ENCODE measurements at regions not wholly inside any gene's neighbourhood (a gene's known extent, or its start where the extent isn't known, plus 50 kb on each side); places are given as distances from the start of the nearest gene placed in this dataset.

- DNase-seq (ENCODE audit: extremely low read depth in 1 of 4, low spot score in 3 of 4) = no peak
- Histone ChIP-seq H3K36me3 (ENCODE audit: control insufficient read depth, insufficient read depth, low read length) (no peaks in the 10 kb centered on the region), H4K20me1 (replicated peaks; ENCODE audit: control insufficient read depth, insufficient read depth, low read length) (no peaks in the 10 kb centered on the region), H3K4me2 (ENCODE audit: insufficient read depth, low read length) (no peak overlapping the region), H3K9ac (ENCODE audit: insufficient read depth in 1 of 2, low read depth in 2 of 2, low read length in 2 of 2) (no peak overlapping the region), H3K27ac (ENCODE audit: extremely low read depth, low read depth, low read length) (no peak overlapping the region), H3K9me1 (ENCODE audit: control insufficient read depth, insufficient read depth, low read length) (no peaks in the 10 kb centered on the region), H3K4me3 (no peak overlapping the region), H2AFZ (ENCODE audit: low read depth, low read length) (no peak overlapping the region), H3K9me3 (replicated peaks; ENCODE audit: control insufficient read depth, insufficient read depth, low read depth, low read length) (no peaks in the 10 kb centered on the region), H3K27me3 (ENCODE audit: control insufficient read depth in 2 of 2, insufficient read depth in 2 of 2, low read length in 2 of 2) (no peaks in the 10 kb centered on the region), H3K4me1 (replicated peaks in 1 of 2; ENCODE audit: control insufficient read depth in 2 of 2, insufficient read depth in 2 of 2, low read length in 2 of 2) (no peaks in the 10 kb centered on the region), H3K79me2 (ENCODE audit: control insufficient read depth, insufficient read depth, low read length) (no peaks in the 10 kb centered on the region)
- in situ Hi-C loops (cut with MboI) = no loop called here
- ChIA-PET POLR2A (interaction anchor here (0.6 kb wide), 1 partner anchor 260 kb away, joined by 3 read pairs; no protein-coding TSS in a partner anchor), CTCF (ENCODE audit: low intra/inter-chr PET ratio) (no interaction called here)
- no peak for TF ChIP-seq MEIS2 (IDR thresholded peaks at IDR 0.05; ENCODE audit: partially characterized antibody)
- no peak for TF ChIP-seq HDAC8 (tag; IDR thresholded peaks at IDR 0.05)
- peak; percentile 85; the same call in 1 of the 2 replicates for TF ChIP-seq ZNF224 (CRISPR knock-in tag; IDR thresholded peaks at IDR 0.05)
- no peak for TF ChIP-seq RHOXF2B (CRISPR knock-in tag; conservative IDR thresholded peaks at IDR 0.05)
- no peak for FAIRE-seq
- BruUV-seq (replicated peaks) = no TSS peak
- intact Hi-C loops (cut with micrococcal nuclease) = no loop called here
- ATAC-seq = no peak
- 0% methylated on average over 3 of the region's 3 CpGs for WGBS (ENCODE audit: insufficient coverage, low coverage, missing lambda C conversion rate)
These were observed 304.8 kb downstream of the LRATD1 start for GRCh38 chr2:14937336-14937735.

GRCh38 chr2:14941151-14941631 lies 308.7 kb downstream of the LRATD1 start:
- no peak overlapping the region for H3K27ac ChIP-seq (ENCODE audit: extremely low read depth, low read depth, low read length)
- ChIA-PET POLR2A (no interaction called here), CTCF (ENCODE audit: low intra/inter-chr PET ratio) (no interaction called here)
- intact Hi-C loops (cut with micrococcal nuclease) (loop anchor here (10.0 kb wide), 1 partner anchor 1896 kb away; no protein-coding TSS in a partner anchor), in situ Hi-C loops (cut with MboI) (no loop called here)
- H4K20me1 ChIP-seq (replicated peaks; ENCODE audit: control insufficient read depth, insufficient read depth, low read length) = no peaks in the 10 kb centered on the region
- H3K4me2 ChIP-seq (ENCODE audit: insufficient read depth, low read length) = no peak overlapping the region
- H3K79me2 ChIP-seq (ENCODE audit: control insufficient read depth, insufficient read depth, low read length) = no peaks in the 10 kb centered on the region
- DNase-seq (ENCODE audit: extremely low read depth in 1 of 4, low spot score in 3 of 4) = no peak
- H3K27me3 ChIP-seq (ENCODE audit: control insufficient read depth in 2 of 2, insufficient read depth in 2 of 2, low read length in 2 of 2) = no peaks in the 10 kb centered on the region
- 0% methylated on average over 4 of the region's 4 CpGs for WGBS (ENCODE audit: insufficient coverage, low coverage, missing lambda C conversion rate)
- no peaks in the 10 kb centered on the region for H3K36me3 ChIP-seq (ENCODE audit: control insufficient read depth, insufficient read depth, low read length)
- no peak for ATAC-seq
- H3K9me3 ChIP-seq (replicated peaks; ENCODE audit: control insufficient read depth, insufficient read depth, low read depth, low read length) = no peaks in the 10 kb centered on the region
- BruUV-seq (replicated peaks) = no TSS peak
- no peak overlapping the region for H2AFZ ChIP-seq (ENCODE audit: low read depth, low read length)
- FAIRE-seq = no peak
- H3K4me3 ChIP-seq = no peak overlapping the region
- no peak overlapping the region for H3K9ac ChIP-seq (ENCODE audit: insufficient read depth in 1 of 2, low read depth in 2 of 2, low read length in 2 of 2)
- no peaks in the 10 kb centered on the region for H3K9me1 ChIP-seq (ENCODE audit: control insufficient read depth, insufficient read depth, low read length)
- no peaks in the 10 kb centered on the region for H3K4me1 ChIP-seq (replicated peaks in 1 of 2; ENCODE audit: control insufficient read depth in 2 of 2, insufficient read depth in 2 of 2, low read length in 2 of 2)
- TF ChIP-seq, protein P1, sequence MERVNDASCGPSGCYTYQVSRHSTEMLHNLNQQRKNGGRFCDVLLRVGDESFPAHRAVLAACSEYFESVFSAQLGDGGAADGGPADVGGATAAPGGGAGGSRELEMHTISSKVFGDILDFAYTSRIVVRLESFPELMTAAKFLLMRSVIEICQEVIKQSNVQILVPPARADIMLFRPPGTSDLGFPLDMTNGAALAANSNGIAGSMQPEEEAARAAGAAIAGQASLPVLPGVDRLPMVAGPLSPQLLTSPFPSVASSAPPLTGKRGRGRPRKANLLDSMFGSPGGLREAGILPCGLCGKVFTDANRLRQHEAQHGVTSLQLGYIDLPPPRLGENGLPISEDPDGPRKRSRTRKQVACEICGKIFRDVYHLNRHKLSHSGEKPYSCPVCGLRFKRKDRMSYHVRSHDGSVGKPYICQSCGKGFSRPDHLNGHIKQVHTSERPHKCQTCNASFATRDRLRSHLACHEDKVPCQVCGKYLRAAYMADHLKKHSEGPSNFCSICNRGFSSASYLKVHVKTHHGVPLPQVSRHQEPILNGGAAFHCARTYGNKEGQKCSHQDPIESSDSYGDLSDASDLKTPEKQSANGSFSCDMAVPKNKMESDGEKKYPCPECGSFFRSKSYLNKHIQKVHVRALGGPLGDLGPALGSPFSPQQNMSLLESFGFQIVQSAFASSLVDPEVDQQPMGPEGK (CRISPR knock-in tag; IDR thresholded peaks at IDR 0.05; ENCODE audit: borderline replicate concordance) = no peak
- TF ChIP-seq ZNF384 (IDR thresholded peaks at IDR 0.05; ENCODE audit: low read depth, low read length) = no peak
- TF ChIP-seq SAFB (IDR thresholded peaks at IDR 0.05; ENCODE audit: borderline replicate concordance, low read depth, low read length) = no peak
- TF ChIP-seq, protein P2, sequence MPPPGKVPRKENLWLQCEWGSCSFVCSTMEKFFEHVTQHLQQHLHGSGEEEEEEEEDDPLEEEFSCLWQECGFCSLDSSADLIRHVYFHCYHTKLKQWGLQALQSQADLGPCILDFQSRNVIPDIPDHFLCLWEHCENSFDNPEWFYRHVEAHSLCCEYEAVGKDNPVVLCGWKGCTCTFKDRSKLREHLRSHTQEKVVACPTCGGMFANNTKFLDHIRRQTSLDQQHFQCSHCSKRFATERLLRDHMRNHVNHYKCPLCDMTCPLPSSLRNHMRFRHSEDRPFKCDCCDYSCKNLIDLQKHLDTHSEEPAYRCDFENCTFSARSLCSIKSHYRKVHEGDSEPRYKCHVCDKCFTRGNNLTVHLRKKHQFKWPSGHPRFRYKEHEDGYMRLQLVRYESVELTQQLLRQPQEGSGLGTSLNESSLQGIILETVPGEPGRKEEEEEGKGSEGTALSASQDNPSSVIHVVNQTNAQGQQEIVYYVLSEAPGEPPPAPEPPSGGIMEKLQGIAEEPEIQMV (tag; conservative IDR thresholded peaks at IDR 0.05; ENCODE audit: low read depth) = no peak
- TF ChIP-seq CEBPZ (IDR thresholded peaks at IDR 0.05; ENCODE audit: borderline replicate concordance, low read depth, low read length) = no peak

Measured in K562 (cell line).